PC-3 (cell line): ENCODE measurements at regions not wholly inside any gene's neighbourhood (a gene's known extent, or its start where the extent isn't known, plus 50 kb on each side); places are given as distances from the start of the nearest gene placed in this dataset.
"Not testable (repeated sequence)": the region's sequence is repeated elsewhere in the genome, so short reads cannot be mapped to it uniquely, and the experiment has no call there.

Source experiments
- ATAC-seq: fragments of 200-7000 bp; cut with Tn5 transposase; 2 replicates; pipeline ENCODE4 v1.9.1; 2020; ENCODE audit warnings: mild to moderate bottlenecking, moderate library complexity
- BruUV-seq: library from RNA; stranded (reverse); fragments of 400-500 nt; replicated peaks from 2 replicates; lab custom pipeline; 2021; lab: Mats Ljungman, UMichigan
- CTCF ChIA-PET: fragments of 300-600 bp; sonication (Branson Sonifier 250); formaldehyde crosslinking; loops from one replicate; lab custom pipeline; 2022; ENCODE audit warnings: antibody characterized with exemption; lab: Charles Lee
- POLR2A ChIA-PET: fragments of 300-600 bp; sonication (Branson Sonifier 250); formaldehyde crosslinking; loops from one replicate; lab custom pipeline; 2022; ENCODE audit warnings: antibody characterized with exemption; ENCODE audit not compliant: unreplicated experiment; lab: Charles Lee
- DNase-seq: peaks from one replicate; pipeline ENCODE4 v3.0.0-alpha.2; 2015
- H2AFZ ChIP-seq: fragments of 300-600 bp; sonication (generic); 2 replicates; pipeline ENCODE4 v1.6.0; 2016; ENCODE audit warnings: antibody characterized with exemption, low read length
- H3F3A ChIP-seq: fragments of 300-600 bp; sonication (generic); one replicate; pipeline ENCODE4 v1.6.0; 2017; ENCODE audit warnings: antibody characterized with exemption, low read length, control low read depth, mild to moderate bottlenecking; ENCODE audit not compliant: unreplicated experiment
- H3K27ac ChIP-seq: fragments of 300-600 bp; sonication (generic); 2 replicates; pipeline ENCODE4 v1.5.1; 2016; ENCODE audit warnings: mild to moderate bottlenecking, low read length
- H3K27me3 ChIP-seq: fragments of 300-600 bp; sonication (generic); 2 replicates; pipeline ENCODE4 v1.6.1; 2016; ENCODE audit warnings: low read length, mixed read lengths
- H3K36me3 ChIP-seq: fragments of 300-600 bp; sonication (generic); 2 replicates; pipeline ENCODE4 v1.6.1; 2016; ENCODE audit warnings: low read depth, mixed run types, low read length, mixed read lengths
- H3K4me1 ChIP-seq: fragments of 300-600 bp; sonication (generic); 2 replicates; pipeline ENCODE4 v1.5.1; 2016; ENCODE audit warnings: low read length; ENCODE audit not compliant: insufficient read depth
- H3K4me2 ChIP-seq: fragments of 300-600 bp; sonication (generic); 2 replicates; pipeline ENCODE4 v1.6.0; 2016; ENCODE audit warnings: low read length
- H3K4me3 ChIP-seq: fragments of 300-600 bp; sonication (generic); 2 replicates; pipeline ENCODE4 v1.5.1; 2016; ENCODE audit warnings: mild to moderate bottlenecking, low read length, mixed read lengths
- H3K79me2 ChIP-seq: fragments of 300-600 bp; sonication (generic); 2 replicates; pipeline ENCODE4 v1.6.1; 2017; ENCODE audit warnings: low read length, mixed read lengths
- H3K9ac ChIP-seq: fragments of 300-600 bp; sonication (generic); 2 replicates; pipeline ENCODE4 v1.6.0; 2016; ENCODE audit warnings: mild to moderate bottlenecking, low read length
- H3K9me2 ChIP-seq: fragments of 300-600 bp; sonication (generic); replicated peaks from 2 replicates; pipeline ENCODE4 v1.6.1; 2016; ENCODE audit warnings: mixed run types, low read length, mixed read lengths
- H3K9me3 ChIP-seq: fragments of 300-600 bp; sonication (generic); 2 replicates; pipeline ENCODE4 v1.6.1; 2016; ENCODE audit warnings: low read length, mixed read lengths
- H4K20me1 ChIP-seq: fragments of 300-600 bp; sonication (generic); 2 replicates; pipeline ENCODE4 v1.6.1; 2016; ENCODE audit warnings: low read length, mixed read lengths
- EZH2 ChIP-seq: fragments of 300-600 bp; sonication (generic); IDR thresholded peaks from one replicate; pipeline ENCODE4 v1.6.1; 2017; ENCODE audit warnings: antibody characterized with exemption, mild to moderate bottlenecking, low read length; ENCODE audit not compliant: unreplicated experiment
- EZH2phosphoT487 ChIP-seq: fragments of 300-600 bp; sonication (generic); IDR thresholded peaks from 2 replicates; pipeline ENCODE4 v1.6.1; 2018; ENCODE audit warnings: mild to moderate bottlenecking, antibody characterized with exemption, low read length, borderline replicate concordance
- intact Hi-C: fragments of 100-400 bp; cut with micrococcal nuclease; formaldehyde crosslinking; loops from 2 replicates; pipeline ENCODE4 v1.9.0; 2023
- TF ChIP-seq, protein P1 (sequence below): fragments of 300-600 bp; sonication (generic); conservative IDR thresholded peaks from 2 replicates; pipeline ENCODE4 v1.5.1; 2017; ENCODE audit warnings: antibody characterized with exemption, low read depth, mild to moderate bottlenecking, low read length

DNA sequence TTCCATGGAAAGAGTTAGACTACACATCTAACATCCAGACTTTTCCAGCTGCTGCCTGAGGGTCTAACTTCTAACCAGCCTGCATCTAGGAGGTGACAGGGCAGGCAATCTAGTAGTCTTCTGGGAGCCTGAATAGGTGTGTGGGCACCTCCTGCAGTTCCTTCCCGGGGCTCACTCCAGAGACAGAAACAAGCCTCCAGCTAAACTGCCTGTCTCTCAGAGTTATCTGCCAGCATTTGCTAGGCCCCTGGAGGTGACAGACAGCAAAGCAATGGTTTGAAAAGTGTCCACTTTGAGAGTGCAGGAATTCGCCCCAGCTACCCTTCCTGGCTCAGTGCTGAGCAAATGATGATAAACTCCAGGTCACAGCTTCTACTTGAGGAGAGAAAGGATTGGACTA is 240.5 kb upstream of the PRSS16 start:
- Histone ChIP-seq H3K4me3 (no peak overlapping the region), H3K4me2 (no peak overlapping the region), H3K27me3 (no peaks in the 10 kb centered on the region), H3K9me3 (no peaks in the 10 kb centered on the region), H2AFZ (no peak overlapping the region), H3K27ac (no peak overlapping the region), H3K9me2 (no peaks in the 10 kb centered on the region), H3K9ac (no peak overlapping the region), H3K36me3 (no peaks in the 10 kb centered on the region), H4K20me1 (no peaks in the 10 kb centered on the region), H3K4me1 (no peaks in the 10 kb centered on the region), H3F3A (no peaks in the 10 kb centered on the region), H3K79me2 (no peaks in the 10 kb centered on the region)
- no peak for ATAC-seq
- TF ChIP-seq EZH2: no peak
- no peak for TF ChIP-seq EZH2phosphoT487
- TF ChIP-seq, protein P1, sequence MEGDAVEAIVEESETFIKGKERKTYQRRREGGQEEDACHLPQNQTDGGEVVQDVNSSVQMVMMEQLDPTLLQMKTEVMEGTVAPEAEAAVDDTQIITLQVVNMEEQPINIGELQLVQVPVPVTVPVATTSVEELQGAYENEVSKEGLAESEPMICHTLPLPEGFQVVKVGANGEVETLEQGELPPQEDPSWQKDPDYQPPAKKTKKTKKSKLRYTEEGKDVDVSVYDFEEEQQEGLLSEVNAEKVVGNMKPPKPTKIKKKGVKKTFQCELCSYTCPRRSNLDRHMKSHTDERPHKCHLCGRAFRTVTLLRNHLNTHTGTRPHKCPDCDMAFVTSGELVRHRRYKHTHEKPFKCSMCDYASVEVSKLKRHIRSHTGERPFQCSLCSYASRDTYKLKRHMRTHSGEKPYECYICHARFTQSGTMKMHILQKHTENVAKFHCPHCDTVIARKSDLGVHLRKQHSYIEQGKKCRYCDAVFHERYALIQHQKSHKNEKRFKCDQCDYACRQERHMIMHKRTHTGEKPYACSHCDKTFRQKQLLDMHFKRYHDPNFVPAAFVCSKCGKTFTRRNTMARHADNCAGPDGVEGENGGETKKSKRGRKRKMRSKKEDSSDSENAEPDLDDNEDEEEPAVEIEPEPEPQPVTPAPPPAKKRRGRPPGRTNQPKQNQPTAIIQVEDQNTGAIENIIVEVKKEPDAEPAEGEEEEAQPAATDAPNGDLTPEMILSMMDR: no peak
- POLR2A ChIA-PET: no interaction called here
- no peak for DNase-seq
- intact Hi-C loops: no loop called here
- BruUV-seq: no TSS peak
- CTCF ChIA-PET: no interaction called here

DNA sequence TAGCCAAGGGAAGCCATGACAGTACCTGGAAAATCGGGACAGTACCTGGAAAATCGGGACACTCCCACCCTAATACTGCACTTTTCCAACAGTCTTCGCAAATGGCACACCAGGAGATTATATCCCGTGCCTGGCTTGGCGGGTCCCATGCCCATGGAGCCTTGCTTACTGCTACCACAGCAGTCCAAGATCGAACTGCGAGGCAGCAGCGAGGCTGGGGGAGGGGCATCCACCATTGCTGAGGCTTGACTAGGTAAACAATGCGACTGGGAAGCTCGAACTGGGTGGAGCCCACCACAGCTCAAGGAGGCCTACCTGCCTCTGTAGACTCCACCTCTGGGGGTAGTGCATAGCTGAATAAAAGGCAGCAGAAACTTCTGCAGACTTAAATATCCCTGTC is 238.9 kb upstream of the PRSS16 start:
- DNase-seq, H3K27ac ChIP-seq, H3F3A ChIP-seq, intact Hi-C loops, H3K79me2 ChIP-seq, BruUV-seq, H3K4me2 ChIP-seq, H3K36me3 ChIP-seq, H2AFZ ChIP-seq, H3K4me3 ChIP-seq, H3K27me3 ChIP-seq, H3K9ac ChIP-seq, H3K4me1 ChIP-seq, ATAC-seq, H4K20me1 ChIP-seq, CTCF ChIA-PET, H3K9me2 ChIP-seq, POLR2A ChIA-PET, H3K9me3 ChIP-seq: not testable (repeated sequence)

DNA sequence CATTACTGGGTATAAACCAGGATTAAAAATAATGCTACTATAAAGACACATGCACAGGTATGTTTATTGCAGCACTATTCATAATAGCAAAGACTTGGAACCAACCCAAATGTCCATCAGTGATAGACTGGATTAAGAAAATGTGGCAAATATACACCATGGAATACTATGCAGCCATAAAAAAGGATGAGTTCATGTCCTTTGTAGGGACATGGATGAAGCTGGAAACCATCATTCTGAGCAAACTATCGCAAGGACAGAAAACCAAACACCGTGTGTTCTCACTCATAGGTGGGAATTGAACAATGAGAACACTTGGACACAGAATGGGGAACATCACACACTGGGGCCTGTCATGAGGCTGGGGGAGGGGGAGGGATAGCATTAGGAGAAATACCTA is 233.4 kb upstream of the PRSS16 start:
- BruUV-seq, H3K4me2 ChIP-seq, CTCF ChIA-PET, H3K9me3 ChIP-seq, ATAC-seq, H3K4me3 ChIP-seq, POLR2A ChIA-PET, H3K27me3 ChIP-seq, H3K9me2 ChIP-seq, H3K27ac ChIP-seq, H3K9ac ChIP-seq, DNase-seq, H3F3A ChIP-seq, H2AFZ ChIP-seq, intact Hi-C loops, H3K36me3 ChIP-seq, H4K20me1 ChIP-seq: not testable (repeated sequence)
- H3K79me2 ChIP-seq: peaks cover 38% of the 10 kb centered on the region
- H3K4me1 ChIP-seq: peaks cover 10% of the 10 kb centered on the region

GRCh38 chr6:27016689-27017088 is 230.8 kb upstream of the PRSS16 start:
- no peak overlapping the region for H2AFZ ChIP-seq
- POLR2A ChIA-PET: no interaction called here
- ATAC-seq: no peak
- BruUV-seq: no TSS peak
- H3K27ac ChIP-seq: no peak overlapping the region
- no peak overlapping the region for H3K9ac ChIP-seq
- H3K9me2 ChIP-seq: no peaks in the 10 kb centered on the region
- DNase-seq: no peak
- no peak overlapping the region for H3K4me2 ChIP-seq
- H3K4me1 ChIP-seq: peaks cover 19% of the 10 kb centered on the region
- peaks cover 44% of the 10 kb centered on the region for H3K79me2 ChIP-seq
- H3F3A ChIP-seq: no peaks in the 10 kb centered on the region
- CTCF ChIA-PET: no interaction called here
- H3K36me3 ChIP-seq: no peaks in the 10 kb centered on the region
- TF ChIP-seq EZH2phosphoT487 (no peak), EZH2 (no peak)
- TF ChIP-seq, protein P1: no peak
- H3K27me3 ChIP-seq: no peaks in the 10 kb centered on the region
- intact Hi-C loops: no loop called here
- H3K4me3 ChIP-seq: no peak overlapping the region
- H4K20me1 ChIP-seq: no peaks in the 10 kb centered on the region
- H3K9me3 ChIP-seq: 0 out of 2 replicates have a peak, but pooled peaks cover 4% of the 10 kb centered on the region

DNA sequence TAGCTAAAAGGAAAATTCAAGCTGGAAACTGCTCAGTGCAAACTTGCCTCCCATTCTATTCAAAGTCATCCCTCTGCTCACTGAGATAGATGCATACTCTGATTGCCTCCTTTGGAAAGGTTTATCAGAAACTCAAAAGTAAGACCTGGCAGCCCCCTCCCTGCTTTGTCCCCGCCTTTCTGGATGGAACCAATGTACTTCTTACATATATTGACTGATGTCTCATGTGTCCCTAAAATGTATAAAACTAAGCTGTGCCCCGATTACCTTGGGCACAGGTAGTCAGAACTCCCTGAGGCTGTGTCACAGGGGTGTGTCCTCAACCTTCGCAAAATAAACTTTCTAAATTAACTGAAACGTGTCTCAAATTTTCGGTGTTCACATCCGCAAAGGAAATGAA is 229.1 kb upstream of the PRSS16 start:
- Histone ChIP-seq H2AFZ (peak overlapping the region; percentile 86), H3K4me1 (peaks cover 19% of the 10 kb centered on the region), H3K4me3 (peak overlapping the region; percentile 78), H3K79me2 (peaks cover 44% of the 10 kb centered on the region), H3K9ac (peak overlapping the region; percentile 93; the same call in 1 of the 2 replicates), H3K4me2 (peak overlapping the region; percentile 87)
- H3K27ac ChIP-seq, H3K9me2 ChIP-seq, H3K36me3 ChIP-seq, H4K20me1 ChIP-seq, H3K9me3 ChIP-seq, intact Hi-C loops, ATAC-seq, CTCF ChIA-PET, BruUV-seq, POLR2A ChIA-PET, DNase-seq, H3K27me3 ChIP-seq, H3F3A ChIP-seq: not testable (repeated sequence)
